ENCODE measurements at regions not wholly inside any gene's neighbourhood (a gene's known extent, or its start where the extent isn't known, plus 50 kb on each side); places are given as distances from the start of the nearest gene placed in this dataset.

DNA sequence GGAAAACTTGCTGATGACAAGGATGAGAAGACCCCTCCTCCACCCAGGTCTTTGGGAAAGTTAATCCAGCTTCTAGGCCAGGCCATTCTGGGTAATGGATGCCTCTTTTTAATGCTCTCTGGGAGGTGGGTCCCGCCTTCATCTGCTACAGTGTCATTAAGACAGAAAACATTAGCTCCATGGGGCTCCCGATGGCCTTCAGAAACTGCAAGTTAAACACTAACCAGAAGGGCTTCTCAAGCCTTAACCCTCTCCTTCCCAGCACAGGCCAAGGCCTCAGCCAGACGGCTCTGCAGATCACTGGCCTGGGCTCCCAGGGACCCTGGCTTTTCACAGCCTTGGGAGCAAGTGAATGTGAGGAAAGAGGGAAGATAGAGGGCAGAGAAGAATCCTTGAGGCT, 364.9 kb downstream of the MATN1 start:
- POLR2A ChIA-PET (ENCODE audit: low non-redundant PET): no interaction called here
- CTCF ChIA-PET: interaction anchor here (0.6 kb wide), 1 partner anchor 22 kb away, joined by 3 read pairs; no protein-coding TSS in a partner anchor
- TF ChIP-seq CTCF (conservative IDR thresholded peaks at IDR 0.05; ENCODE audit: low read depth): no peak
- no peak overlapping the region for H3K27ac ChIP-seq
- DNase-seq (ENCODE audit: low spot score): no peak

DNA sequence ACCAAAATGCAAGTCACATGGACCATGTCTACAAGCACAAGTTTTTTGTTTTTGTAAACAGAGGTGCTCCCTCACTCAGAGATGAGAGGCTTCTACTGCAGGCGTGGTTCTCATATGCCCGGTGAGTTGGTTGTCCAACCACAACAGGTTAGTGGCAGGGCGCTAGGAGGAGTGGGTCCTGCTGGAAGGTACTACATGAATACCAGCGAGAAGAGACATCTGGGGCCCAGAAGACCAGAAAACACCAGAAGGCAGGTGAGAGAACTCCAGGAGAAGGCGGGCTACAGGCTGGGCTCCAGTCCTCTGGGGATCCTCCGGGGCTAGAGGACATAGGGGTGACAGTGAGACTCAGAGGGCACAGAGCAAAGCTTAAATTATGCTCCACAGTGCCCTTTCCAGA, 366.5 kb downstream of the MATN1 start:
- H3K27ac ChIP-seq: no peak overlapping the region
- CTCF ChIA-PET: no interaction called here
- DNase-seq (ENCODE audit: low spot score): no peak
- TF ChIP-seq CTCF (conservative IDR thresholded peaks at IDR 0.05; ENCODE audit: low read depth): no peak
- POLR2A ChIA-PET (ENCODE audit: low non-redundant PET): no interaction called here

GRCh38 chr1:30354410-30354809, 369.0 kb downstream of the MATN1 start:
- H3K27ac ChIP-seq: no peak overlapping the region
- DNase-seq (ENCODE audit: low spot score): no peak
- TF ChIP-seq CTCF (conservative IDR thresholded peaks at IDR 0.05; ENCODE audit: low read depth): no peak
- CTCF ChIA-PET: interaction anchor here (0.5 to 1.4 kb wide), 4 partner anchors 11 to 353 kb away, joined by 3 to 8 read pairs (median 6); no protein-coding TSS in a partner anchor
- POLR2A ChIA-PET (ENCODE audit: low non-redundant PET): no interaction called here

- ChIA-PET CTCF (interaction anchor here (0.5 to 1.4 kb wide), 9 partner anchors 9 to 354 kb away, joined by 3 to 8 read pairs (median 4); no protein-coding TSS in a partner anchor), POLR2A (ENCODE audit: low non-redundant PET) (no interaction called here)
- H3K27ac ChIP-seq: no peak overlapping the region
- no peak for TF ChIP-seq CTCF (conservative IDR thresholded peaks at IDR 0.05; ENCODE audit: low read depth)
- peak; percentile 18 for DNase-seq (ENCODE audit: low spot score)
Observed at GRCh38 chr1:30353637-30354036, 369.7 kb downstream of the MATN1 start.

- no peak for DNase-seq (ENCODE audit: low spot score)
- H3K27ac ChIP-seq: no peak overlapping the region
- ChIA-PET POLR2A (ENCODE audit: low non-redundant PET) (no interaction called here), CTCF (interaction anchor here (1.2 kb wide), 1 partner anchor 32 kb away, joined by 3 read pairs; no protein-coding TSS in a partner anchor)
- no peak for TF ChIP-seq CTCF (conservative IDR thresholded peaks at IDR 0.05; ENCODE audit: low read depth)
Observed at GRCh38 chr1:30348147-30348546, 375.2 kb downstream of the MATN1 start.

DNA sequence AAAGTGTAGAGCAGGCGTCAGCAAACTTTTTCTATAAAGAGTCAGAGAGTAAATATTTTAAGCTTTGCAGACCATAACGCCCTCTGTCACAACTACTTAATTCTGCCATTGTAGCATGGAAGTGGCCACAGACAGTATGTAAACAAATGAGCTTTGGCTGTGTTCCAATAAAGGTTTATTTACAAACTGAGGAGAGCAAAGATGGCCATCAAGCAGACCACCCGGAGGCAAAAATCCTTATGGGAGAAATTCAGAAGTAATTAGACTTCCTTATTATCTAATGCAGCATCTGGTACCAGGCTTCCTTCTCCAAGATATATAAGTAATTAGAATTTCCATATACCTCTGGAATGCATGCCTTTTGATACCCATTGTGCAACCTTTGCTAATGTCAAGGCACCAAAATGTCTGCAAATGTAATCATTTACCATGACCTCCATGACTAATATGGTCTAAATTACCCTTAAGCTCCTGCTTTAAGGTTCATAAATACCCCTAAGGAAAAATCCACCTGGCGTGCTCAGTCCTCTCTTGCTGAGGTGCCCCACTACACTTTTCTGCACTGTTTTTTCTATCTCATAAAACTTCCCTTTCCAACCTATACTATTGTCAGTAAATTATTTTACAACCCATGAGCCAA, 377.8 kb downstream of the MATN1 start:
- H3K27ac ChIP-seq: no peak overlapping the region
- ChIA-PET CTCF (interaction anchor here (1.1 kb wide), 1 partner anchor 35 kb away, joined by 5 read pairs; no protein-coding TSS in a partner anchor), POLR2A (ENCODE audit: low non-redundant PET) (no interaction called here)
- TF ChIP-seq CTCF (conservative IDR thresholded peaks at IDR 0.05; ENCODE audit: low read depth): no peak
- no peak for DNase-seq (ENCODE audit: low spot score)

Measured in RWPE1 (cell line).